ENCODE measurements at regions not wholly inside any gene's neighbourhood (a gene's known extent, or its start where the extent isn't known, plus 50 kb on each side); places are given as distances from the start of the nearest gene placed in this dataset.
"Not testable (repeated sequence)": the region's sequence is repeated elsewhere in the genome, so short reads cannot be mapped to it uniquely, and the experiment has no call there.

DNA sequence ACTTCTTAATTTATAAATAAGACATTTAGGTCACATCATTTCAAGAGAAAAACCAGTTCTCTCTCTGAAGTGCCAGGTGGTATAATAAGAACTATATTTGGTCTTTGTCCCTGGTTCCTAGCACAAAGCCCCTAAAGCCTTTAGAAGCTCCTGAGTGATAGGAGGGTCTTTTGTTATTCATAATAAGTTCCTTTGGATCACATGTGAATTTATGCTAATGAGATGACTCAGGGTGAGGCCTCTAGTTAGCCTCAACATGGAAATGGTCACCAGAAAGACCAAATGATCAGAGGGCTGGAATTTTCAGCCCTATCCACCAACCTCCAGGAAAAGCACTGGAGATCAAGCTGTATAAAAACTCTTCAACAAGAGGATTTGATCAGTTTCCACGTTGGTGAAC, 68.1 kb upstream of the BLTP1 start:
- TF ChIP-seq, protein P1, sequence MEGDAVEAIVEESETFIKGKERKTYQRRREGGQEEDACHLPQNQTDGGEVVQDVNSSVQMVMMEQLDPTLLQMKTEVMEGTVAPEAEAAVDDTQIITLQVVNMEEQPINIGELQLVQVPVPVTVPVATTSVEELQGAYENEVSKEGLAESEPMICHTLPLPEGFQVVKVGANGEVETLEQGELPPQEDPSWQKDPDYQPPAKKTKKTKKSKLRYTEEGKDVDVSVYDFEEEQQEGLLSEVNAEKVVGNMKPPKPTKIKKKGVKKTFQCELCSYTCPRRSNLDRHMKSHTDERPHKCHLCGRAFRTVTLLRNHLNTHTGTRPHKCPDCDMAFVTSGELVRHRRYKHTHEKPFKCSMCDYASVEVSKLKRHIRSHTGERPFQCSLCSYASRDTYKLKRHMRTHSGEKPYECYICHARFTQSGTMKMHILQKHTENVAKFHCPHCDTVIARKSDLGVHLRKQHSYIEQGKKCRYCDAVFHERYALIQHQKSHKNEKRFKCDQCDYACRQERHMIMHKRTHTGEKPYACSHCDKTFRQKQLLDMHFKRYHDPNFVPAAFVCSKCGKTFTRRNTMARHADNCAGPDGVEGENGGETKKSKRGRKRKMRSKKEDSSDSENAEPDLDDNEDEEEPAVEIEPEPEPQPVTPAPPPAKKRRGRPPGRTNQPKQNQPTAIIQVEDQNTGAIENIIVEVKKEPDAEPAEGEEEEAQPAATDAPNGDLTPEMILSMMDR (IDR thresholded peaks at IDR 0.05; ENCODE audit: unreplicated experiment in 3 of 3), result no peak
- no peaks in the 10 kb centered on the region for H3K27me3 Mint-ChIP-seq (ENCODE audit: low read depth)
- H3K4me3 Mint-ChIP-seq, result no peak overlapping the region
- H3K4me1 Mint-ChIP-seq, result peaks cover 7% of the 10 kb centered on the region
- no peak overlapping the region for H3K27ac Mint-ChIP-seq
- no peaks in the 10 kb centered on the region for H3K36me3 Mint-ChIP-seq (ENCODE audit: low read depth)
- no peaks in the 10 kb centered on the region for H3K9me3 Mint-ChIP-seq

DNA sequence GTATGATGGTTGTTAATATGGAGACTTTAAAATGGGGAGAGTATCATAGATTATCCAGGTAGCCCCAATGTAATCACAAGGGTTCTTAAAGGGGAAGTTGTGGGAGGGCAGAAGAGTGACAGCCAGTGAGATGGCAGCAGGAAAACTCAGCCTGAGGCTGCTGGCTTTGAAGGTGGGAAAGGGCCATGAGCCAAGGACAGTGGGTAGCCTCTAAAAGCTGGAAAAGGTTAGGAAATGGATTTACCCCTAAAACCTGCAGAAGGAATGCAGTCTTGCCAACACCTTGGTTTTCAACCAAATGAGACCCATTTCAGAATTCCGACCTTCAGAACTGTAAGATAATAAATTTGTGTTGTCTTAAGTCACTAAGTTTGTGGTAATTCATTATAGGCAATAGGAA, 68.8 kb upstream of the BLTP1 start:
- peaks cover 7% of the 10 kb centered on the region for H3K4me1 Mint-ChIP-seq
- TF ChIP-seq, protein P1 (IDR thresholded peaks at IDR 0.05; ENCODE audit: unreplicated experiment in 3 of 3), result no peak
- H3K9me3 Mint-ChIP-seq, result no peaks in the 10 kb centered on the region
- no peak overlapping the region for H3K27ac Mint-ChIP-seq
- H3K27me3 Mint-ChIP-seq (ENCODE audit: low read depth), result no peaks in the 10 kb centered on the region
- H3K36me3 Mint-ChIP-seq (ENCODE audit: low read depth), result no peaks in the 10 kb centered on the region
- H3K4me3 Mint-ChIP-seq, result no peak overlapping the region

DNA sequence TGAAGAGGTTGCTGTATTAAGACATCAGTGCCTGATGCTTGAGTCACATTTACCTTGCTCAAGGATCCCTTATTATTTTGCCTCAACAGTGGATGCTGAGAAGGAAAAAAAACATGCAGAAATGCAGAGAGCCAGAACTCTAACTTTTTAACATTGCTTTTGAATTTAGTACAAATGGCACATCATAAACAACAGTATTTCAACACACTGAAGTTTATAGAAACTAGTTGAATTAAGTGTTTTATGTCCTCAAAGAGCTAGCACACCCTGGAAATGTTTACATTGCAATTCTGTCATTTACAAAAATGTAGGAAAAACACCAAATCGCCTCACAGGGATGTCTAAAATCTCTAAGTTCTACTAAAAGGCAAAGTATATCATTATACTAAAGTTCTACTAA, 69.5 kb upstream of the BLTP1 start:
- Mint-ChIP-seq H3K4me3 (no peak overlapping the region), H3K4me1 (peaks cover 7% of the 10 kb centered on the region), H3K36me3 (ENCODE audit: low read depth) (no peaks in the 10 kb centered on the region), H3K27ac (no peak overlapping the region), H3K27me3 (ENCODE audit: low read depth) (no peaks in the 10 kb centered on the region), H3K9me3 (no peaks in the 10 kb centered on the region)
- TF ChIP-seq, protein P1 (IDR thresholded peaks at IDR 0.05; ENCODE audit: unreplicated experiment in 3 of 3), result no peak

DNA sequence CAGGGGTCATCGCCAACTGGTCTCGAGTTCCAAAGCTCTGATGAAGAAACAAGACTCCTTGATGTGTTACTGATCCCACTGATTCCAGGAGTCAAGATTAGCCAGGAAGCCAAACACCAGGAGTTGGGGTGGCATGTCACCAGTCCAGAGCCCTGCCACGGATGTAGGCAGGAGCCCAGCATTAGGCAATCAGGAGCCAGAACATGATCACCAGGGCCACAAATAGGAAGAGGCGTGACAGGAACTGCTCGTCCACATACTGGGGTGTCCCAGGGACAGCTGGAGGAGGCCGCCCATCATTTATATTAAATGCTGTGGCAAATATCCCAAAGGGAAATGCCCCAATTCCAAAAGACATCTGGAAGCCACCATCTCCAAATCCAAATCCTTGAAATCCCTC, 74.5 kb upstream of the BLTP1 start:
- H3K36me3 Mint-ChIP-seq (ENCODE audit: low read depth); H3K4me3 Mint-ChIP-seq; H3K27ac Mint-ChIP-seq; H3K27me3 Mint-ChIP-seq (ENCODE audit: low read depth); H3K9me3 Mint-ChIP-seq; H3K4me1 Mint-ChIP-seq: not testable (repeated sequence)

DNA sequence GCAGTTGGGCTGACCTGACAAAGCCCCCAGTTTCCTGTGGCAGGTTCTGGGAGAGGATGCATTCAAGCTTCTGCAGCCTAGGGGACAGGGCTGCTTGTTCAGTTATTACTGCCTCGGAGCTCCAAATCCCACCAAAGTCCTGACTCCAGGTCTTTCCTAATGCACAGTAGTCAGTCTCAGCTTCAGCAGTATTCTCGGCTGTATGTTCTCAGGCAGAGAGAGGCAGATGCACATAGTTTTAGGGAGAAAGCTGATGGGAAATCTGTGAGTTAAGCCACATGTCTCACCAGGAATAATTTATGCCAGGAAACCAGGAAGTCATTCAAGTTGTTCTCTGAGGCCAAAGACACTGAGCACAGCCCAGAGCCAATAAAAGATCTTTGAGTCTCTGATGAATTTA, 75.3 kb upstream of the BLTP1 start:
- H3K4me3 Mint-ChIP-seq; H3K4me1 Mint-ChIP-seq; H3K27me3 Mint-ChIP-seq (ENCODE audit: low read depth); H3K9me3 Mint-ChIP-seq; H3K36me3 Mint-ChIP-seq (ENCODE audit: low read depth): not testable (repeated sequence)
- H3K27ac Mint-ChIP-seq, result peak overlapping the region in 2 of 3 experiments; percentile 33 to 60

DNA sequence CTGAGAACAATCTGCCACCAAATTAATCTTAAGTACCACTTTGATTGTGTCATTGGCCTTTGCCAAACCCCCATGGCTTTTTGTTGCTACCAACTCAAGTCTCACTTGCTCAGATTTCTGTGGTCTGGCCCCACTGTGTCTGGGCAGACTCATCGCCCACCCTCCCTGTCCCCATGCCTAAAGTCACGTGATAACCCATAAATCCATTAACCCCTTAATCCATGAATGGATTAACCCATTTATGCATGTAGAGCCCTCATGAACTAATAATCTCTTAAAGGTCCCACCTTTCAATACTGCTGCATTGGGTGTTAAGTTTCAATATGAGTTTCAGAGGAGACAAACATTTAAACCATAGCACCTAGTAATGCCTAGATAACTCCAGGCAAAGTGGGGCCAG, 78.5 kb upstream of the BLTP1 start:
- TF ChIP-seq, protein P1 (IDR thresholded peaks at IDR 0.05; ENCODE audit: unreplicated experiment in 3 of 3), result no peak
- H3K36me3 Mint-ChIP-seq (ENCODE audit: low read depth), result no peaks in the 10 kb centered on the region

DNA sequence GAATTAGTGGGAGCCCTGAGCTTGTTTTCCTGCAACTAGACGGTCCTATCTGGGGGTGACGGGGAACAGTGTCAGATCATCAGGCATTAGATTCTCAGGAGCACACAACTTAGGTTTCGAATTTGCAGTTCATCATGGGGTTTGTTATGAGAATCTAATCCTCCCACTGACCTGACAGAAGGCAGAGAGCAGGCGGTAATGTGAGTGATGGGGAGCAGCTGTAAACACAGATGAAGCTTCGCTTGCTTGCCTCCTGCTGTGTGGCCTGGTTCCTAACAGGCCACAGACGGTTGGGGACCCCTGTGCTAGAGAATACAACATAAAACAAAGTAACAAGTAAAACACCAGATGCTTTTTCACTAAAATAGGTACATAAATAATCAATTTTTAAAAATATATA, 86.2 kb upstream of the BLTP1 start:
- Mint-ChIP-seq H3K9me3 (peaks cover 3% of the 10 kb centered on the region), H3K4me3 (no peak overlapping the region), H3K36me3 (ENCODE audit: low read depth) (no peaks in the 10 kb centered on the region), H3K4me1 (no peaks in the 10 kb centered on the region), H3K27ac (no peak overlapping the region), H3K27me3 (ENCODE audit: low read depth) (no peaks in the 10 kb centered on the region)
- TF ChIP-seq, protein P1 (IDR thresholded peaks at IDR 0.05; ENCODE audit: unreplicated experiment in 3 of 3), result no peak

More for the DNA sequence above, 78.5 kb upstream of the BLTP1 start:
- H3K4me3 Mint-ChIP-seq, result no peak overlapping the region
- no peaks in the 10 kb centered on the region for H3K9me3 Mint-ChIP-seq
- H3K4me1 Mint-ChIP-seq, result peaks cover 5% of the 10 kb centered on the region
- no peak overlapping the region for H3K27ac Mint-ChIP-seq
- H3K27me3 Mint-ChIP-seq (ENCODE audit: low read depth), result no peaks in the 10 kb centered on the region

All from nephron (organoid).